Common myeloid progenitor, CD34-positive (primary cell): ENCODE measurements at regions not wholly inside any gene's neighbourhood (a gene's known extent, or its start where the extent isn't known, plus 50 kb on each side); places are given as distances from the start of the nearest gene placed in this dataset.

Experiments used
- CTCF ChIA-PET: fragments of 350-600 bp; sonication (Branson Sonifier 250); formaldehyde crosslinking; loops from one replicate; lab custom pipeline; 2021; ENCODE audit warnings: antibody characterized with exemption; lab: Charles Lee
- POLR2A ChIA-PET: fragments of 350-600 bp; sonication (Branson Sonifier 250); formaldehyde crosslinking; loops from one replicate; lab custom pipeline; 2021; ENCODE audit warnings: antibody characterized with exemption; lab: Charles Lee
- DNase-seq, 3 donors: peaks; one replicate each; pipeline versions ENCODE4 v3.0.0 to v3.0.0-alpha.2; 2013
- H3K27ac ChIP-seq, 2 experiments: 1 replicate in 1 of 2; 2 replicates in 1 of 2; pipeline ENCODE4 v1.7.0; 2013; ENCODE audit warnings: inconsistent platforms in 2 of 2, low read length in 2 of 2, mild to moderate bottlenecking in 2 of 2, low read depth in 1 of 2, moderate library complexity in 1 of 2; ENCODE audit not compliant: severe bottlenecking in 2 of 2, insufficient read depth in 1 of 2, poor library complexity in 1 of 2
- H3K27me3 ChIP-seq, 5 experiments: replicated peaks in 2 of 5; 1 replicate in 3 of 5; 2 replicates in 2 of 5; pipeline versions ENCODE4 v1.6.1 to v1.7.0; 2013; ENCODE audit warnings: low read length in 4 of 5, mild to moderate bottlenecking in 2 of 5, moderate library complexity in 2 of 5, inconsistent platforms in 1 of 5; ENCODE audit not compliant: insufficient read depth in 5 of 5, control insufficient read depth in 4 of 5
- H3K36me3 ChIP-seq, 4 experiments: 1 replicate in 2 of 4; 2 replicates in 2 of 4; pipeline versions ENCODE4 v1.6.1 to v1.7.0; 2013; ENCODE audit warnings: low read length in 3 of 4, control low read depth in 1 of 4, mild to moderate bottlenecking in 1 of 4; ENCODE audit not compliant: control insufficient read depth in 4 of 4, insufficient read depth in 4 of 4
- H3K4me1 ChIP-seq, 4 experiments: 1 replicate in 3 of 4; 2 replicates in 1 of 4; pipeline versions ENCODE4 v1.6.1 to v1.7.1; 2013; ENCODE audit warnings: low read length in 3 of 4, mild to moderate bottlenecking in 3 of 4, control low read depth in 1 of 4, inconsistent platforms in 1 of 4, moderate library complexity in 1 of 4; ENCODE audit not compliant: control insufficient read depth in 4 of 4, insufficient read depth in 4 of 4; ENCODE audit errors: control extremely low read depth in 1 of 4
- H3K4me3 ChIP-seq, 7 experiments: 1 replicate in 4 of 7; 2 replicates in 3 of 7; pipeline versions ENCODE4 v1.5.1 to v1.7.0; 2013; ENCODE audit warnings: mild to moderate bottlenecking in 7 of 7, low read length in 6 of 7, moderate library complexity in 6 of 7, inconsistent platforms in 2 of 7, low read depth in 2 of 7, control low read depth in 1 of 7; ENCODE audit not compliant: insufficient read depth in 4 of 7, control insufficient read depth in 1 of 7; ENCODE audit errors: extremely low read depth in 1 of 7
- H3K9me3 ChIP-seq, 5 experiments: 1 replicate in 4 of 5; 2 replicates in 1 of 5; pipeline versions ENCODE4 v1.6.1 to v1.7.1; 2013; ENCODE audit warnings: low read length in 4 of 5, mild to moderate bottlenecking in 2 of 5, inconsistent platforms in 1 of 5, low read depth in 1 of 5, moderate library complexity in 1 of 5; ENCODE audit not compliant: control insufficient read depth in 4 of 5, insufficient read depth in 2 of 5; ENCODE audit errors: control extremely low read depth in 1 of 5
- WGBS: methylation state at CpG from one replicate; pipeline ENCODE4 v1.1.5; 2013; ENCODE audit not compliant: insufficient coverage; 5-methylcytosine and 5-hydroxymethylcytosine counted together

DNA sequence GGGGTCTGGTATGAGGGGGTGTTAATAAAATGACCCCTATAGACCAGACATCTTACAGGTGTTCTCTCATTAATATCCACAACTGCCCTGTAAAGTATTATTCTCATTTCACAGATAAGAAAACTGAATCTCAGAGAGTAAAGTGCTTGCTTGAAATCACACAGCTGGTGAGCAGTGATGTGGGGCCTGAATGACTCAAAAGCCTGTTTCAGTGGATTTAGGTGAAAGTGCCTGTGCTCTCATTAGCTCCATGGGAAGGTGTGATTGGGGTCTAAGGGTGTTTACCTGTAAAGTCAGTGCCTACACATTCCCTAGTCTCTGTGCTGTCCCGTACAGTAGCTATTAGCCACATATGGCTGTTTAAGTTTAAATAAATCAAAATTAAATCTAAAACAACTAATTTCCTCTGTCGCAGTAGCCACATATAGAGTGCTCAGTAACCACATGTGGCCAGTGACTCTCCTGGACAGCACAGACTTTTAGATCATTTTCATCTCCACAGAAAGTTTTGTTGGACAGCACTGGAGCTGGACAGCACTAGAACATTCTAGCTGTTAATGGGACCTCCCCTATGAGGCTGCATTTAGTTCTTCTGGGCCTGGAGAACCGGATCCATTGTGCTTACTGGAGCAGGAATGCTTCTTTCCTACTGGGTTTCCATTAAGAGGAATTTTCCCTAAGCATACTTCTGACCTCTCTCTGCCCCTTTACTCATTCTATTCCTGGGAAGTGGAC lies 52.5 kb upstream of the SEMA6A start:
- H3K27ac ChIP-seq: no peak overlapping the region
- no peaks in the 10 kb centered on the region for H3K9me3 ChIP-seq
- WGBS: 95% methylated on average over 2 of the region's 3 CpGs
- POLR2A ChIA-PET: no interaction called here
- H3K36me3 ChIP-seq: no peaks in the 10 kb centered on the region
- DNase-seq: no peak
- CTCF ChIA-PET: no interaction called here
- H3K4me3 ChIP-seq: no peak overlapping the region
- peaks cover 0 to 5% (median 0%) of the 10 kb centered on the region in 4 experiments for H3K4me1 ChIP-seq
- no peaks in the 10 kb centered on the region for H3K27me3 ChIP-seq

DNA sequence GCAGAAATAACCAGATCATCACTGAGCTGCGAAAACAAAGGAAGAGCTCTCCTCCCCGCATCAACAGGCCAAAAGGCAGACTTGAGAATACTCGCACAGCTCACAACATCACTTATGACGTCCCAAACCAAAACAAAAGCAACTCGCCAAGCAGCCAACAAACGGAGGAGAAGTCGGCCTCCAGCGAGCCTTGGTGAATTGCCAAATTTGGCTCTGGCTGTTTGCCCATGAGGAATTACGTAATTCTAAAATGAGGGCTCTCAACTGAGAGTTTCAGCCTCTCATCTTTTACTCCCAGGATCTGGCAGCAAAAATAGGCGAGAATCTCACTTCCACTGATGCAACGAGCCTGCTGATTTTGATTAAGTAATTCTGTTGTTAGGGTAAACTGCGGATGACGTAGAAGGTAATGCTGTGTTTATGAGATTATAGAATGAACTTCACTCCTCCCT lies 51.7 kb upstream of the SEMA6A start:
- DNase-seq: peak; percentile 34 to 58 (median 49)
- peaks cover 0 to 5% (median 0%) of the 10 kb centered on the region in 4 experiments for H3K4me1 ChIP-seq
- no peak overlapping the region for H3K4me3 ChIP-seq
- no peak overlapping the region for H3K27ac ChIP-seq
- 39% methylated on average over 6 of the region's 13 CpGs for WGBS
- no peaks in the 10 kb centered on the region for H3K27me3 ChIP-seq
- CTCF ChIA-PET: interaction anchor here (1.1 kb wide), 1 partner anchor 50 kb away, joined by 4 read pairs; no protein-coding TSS in a partner anchor
- no peaks in the 10 kb centered on the region for H3K36me3 ChIP-seq
- POLR2A ChIA-PET: no interaction called here
- no peaks in the 10 kb centered on the region for H3K9me3 ChIP-seq
